Germinal center (tissue), 1 donor: ENCODE measurements at regions not wholly inside any gene's neighbourhood (a gene's known extent, or its start where the extent isn't known, plus 50 kb on each side); places are given as distances from the start of the nearest gene placed in this dataset.
"Not testable (repeated sequence)": the region's sequence is repeated elsewhere in the genome, so short reads cannot be mapped to it uniquely, and the experiment has no call there.

ENCODE experiments used
- DNase-seq: peaks from one replicate; pipeline ENCODE4 v3.0.0; 2012; ENCODE audit warnings: mixed read lengths, low spot score

DNA sequence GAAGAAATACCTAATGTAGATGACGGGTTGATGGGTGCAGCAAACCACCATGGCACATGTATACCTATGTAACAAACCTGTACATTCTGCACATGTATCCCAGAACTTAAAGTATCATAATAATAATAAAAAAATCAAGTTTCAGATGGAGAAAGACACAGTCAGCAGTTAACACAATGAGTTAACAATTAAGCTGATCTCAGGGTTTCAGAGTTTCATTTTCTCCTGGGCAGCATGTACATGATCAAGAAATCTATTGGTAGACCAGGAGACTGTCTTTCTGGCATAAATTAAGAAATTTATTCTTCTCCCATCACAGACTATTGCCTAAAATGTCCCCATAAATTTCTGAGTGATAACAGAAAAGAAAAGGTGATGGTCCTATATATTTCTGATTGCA, 155.3 kb downstream of the RAD51AP2 start:
- no peak for DNase-seq

DNA sequence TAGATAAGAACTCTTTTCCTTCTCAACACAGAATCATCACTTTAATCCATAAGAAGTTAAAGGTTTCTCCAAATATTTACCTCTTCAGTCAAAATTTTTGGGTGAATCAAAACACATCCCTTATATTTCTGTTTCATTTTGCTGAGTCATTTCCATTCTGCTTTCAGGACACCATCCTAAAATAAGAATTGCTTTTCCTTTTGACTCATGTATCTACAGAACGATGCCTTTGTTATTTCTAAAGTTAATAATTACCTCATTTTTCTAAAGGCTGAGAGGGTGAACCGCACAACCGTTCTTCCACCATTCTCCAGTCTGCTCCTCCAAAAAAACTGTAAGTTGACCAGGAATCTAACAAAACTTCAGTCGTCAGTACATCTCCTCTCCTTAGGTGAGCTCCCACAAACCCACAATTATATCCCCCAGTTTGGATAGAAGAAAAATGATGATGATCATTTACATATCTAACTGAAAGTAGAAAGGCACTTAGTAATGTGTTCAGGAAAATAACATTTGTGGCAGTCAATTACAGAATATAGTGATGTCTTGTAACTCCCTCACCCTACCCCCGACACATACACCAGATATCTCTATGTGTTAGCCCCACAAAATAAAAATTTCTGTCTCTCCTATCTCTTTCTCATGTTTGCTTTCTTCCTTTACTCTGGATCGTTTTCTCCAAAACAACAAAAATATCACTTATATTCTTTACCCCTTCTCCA, 162.5 kb downstream of the RAD51AP2 start:
- DNase-seq = no peak

DNA sequence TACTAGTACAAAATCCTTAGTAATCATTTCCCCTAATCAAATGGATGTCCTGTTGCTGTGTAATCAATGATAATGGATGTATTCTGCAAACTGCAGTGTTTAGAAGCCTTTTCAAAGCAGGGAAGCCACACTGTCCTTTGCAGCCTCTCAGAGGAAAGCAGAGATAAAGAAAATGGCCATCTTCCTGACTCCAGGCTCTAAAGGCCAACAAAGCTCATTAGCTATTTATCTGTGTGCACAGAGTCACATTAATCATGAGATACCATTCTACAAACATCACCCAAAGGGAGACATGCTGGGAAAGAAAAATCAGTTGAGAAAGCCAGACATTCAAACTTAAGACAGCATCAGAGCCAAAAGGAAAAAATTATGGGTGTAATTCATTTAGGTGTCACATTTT, 165.0 kb downstream of the RAD51AP2 start:
- no peak for DNase-seq

DNA sequence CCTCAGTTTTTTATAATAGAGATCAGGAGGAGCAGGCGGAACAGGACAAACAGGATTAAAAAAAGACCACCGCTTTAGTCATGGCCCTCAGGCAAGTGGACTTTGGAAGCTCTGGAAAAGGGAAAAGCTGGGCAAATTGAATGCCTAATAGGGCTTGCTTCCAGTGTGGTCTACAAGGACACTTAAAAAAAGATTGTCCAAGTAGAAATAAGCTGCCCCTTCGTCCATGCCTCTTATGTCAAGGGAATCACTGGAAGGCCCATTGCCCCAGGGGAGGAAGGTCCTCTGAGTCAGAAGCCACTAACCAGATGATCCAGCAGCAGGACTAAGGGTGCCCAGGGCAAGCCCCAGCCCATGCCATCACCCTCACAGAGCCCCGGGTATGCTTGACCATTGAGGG, 175.5 kb downstream of the RAD51AP2 start:
- not testable (repeated sequence) for DNase-seq

DNA sequence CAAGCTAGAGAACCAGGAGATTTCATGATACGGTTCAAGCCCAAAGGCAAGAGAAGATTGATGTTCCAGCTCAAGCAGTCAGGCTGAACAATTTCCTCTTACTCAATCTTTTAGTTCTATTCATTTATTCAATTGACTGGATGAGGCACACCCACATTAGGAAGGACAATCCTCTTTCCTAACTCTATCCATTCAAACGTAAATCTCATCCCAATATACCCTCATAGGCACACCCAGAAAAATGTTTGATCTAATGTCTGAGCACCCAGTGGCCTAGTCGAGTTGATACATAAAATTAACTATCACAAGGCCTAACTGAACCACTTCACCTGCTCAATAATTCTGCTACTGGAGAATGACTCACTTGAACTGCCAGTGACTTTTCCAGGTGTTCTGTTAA, 180.7 kb downstream of the RAD51AP2 start:
- no peak for DNase-seq

DNA sequence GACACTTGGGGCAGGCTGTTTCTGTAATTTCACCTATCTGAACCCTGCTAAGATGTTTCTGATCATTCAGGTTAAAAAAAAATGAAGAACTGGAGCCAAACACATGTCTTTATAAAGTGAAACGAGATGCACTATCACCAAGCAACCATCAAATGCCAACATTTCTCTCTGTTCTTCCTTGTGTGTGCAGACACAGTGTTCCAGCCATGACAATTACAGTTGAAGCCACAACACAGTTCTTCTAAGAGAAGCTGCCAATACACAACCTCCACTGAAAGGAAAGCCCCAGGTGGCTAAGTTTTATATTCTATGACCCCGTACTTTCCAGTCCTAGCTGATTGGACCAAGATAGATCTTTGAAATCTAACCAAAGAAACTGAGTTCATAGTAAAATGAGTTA, 181.8 kb downstream of the RAD51AP2 start:
- DNase-seq = no peak

DNA sequence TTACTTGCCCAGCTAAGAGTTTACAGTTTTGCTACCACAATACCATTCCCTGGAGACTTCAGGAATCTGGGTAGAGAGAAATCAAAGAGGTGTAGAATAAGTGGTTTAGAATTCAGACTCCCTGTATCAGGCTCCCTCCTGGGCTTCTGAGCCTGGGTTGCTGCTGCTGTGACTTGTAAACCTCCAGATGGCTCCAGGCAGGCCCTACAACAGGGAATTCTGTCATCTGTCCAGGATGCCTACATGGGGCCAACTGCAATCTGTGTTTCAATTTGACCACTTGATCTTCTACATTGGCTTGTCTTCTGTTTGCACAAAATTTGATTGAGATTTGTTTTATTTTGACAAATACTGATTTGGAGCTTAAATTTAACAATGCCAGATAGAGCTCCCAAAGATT, 183.9 kb downstream of the RAD51AP2 start:
- DNase-seq = no peak

DNA sequence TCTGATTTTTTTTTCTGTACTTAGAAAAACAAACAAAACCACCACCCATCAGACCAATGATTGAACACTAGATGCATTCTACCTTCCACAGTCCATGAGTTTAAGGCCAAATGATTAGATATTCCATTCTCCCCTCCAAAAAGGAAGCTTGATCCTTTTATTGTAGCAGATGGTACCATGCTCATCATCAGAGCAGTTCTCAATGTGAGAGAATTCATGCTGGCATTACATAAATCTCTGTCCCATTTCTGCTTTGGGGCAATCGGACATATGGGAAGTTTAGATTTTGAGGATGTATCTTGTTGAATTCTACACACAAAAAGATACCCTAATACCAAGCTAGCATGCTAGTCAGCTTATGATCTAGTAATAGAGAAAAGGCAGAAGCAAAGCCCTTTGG, 186.6 kb downstream of the RAD51AP2 start:
- no peak for DNase-seq

DNA sequence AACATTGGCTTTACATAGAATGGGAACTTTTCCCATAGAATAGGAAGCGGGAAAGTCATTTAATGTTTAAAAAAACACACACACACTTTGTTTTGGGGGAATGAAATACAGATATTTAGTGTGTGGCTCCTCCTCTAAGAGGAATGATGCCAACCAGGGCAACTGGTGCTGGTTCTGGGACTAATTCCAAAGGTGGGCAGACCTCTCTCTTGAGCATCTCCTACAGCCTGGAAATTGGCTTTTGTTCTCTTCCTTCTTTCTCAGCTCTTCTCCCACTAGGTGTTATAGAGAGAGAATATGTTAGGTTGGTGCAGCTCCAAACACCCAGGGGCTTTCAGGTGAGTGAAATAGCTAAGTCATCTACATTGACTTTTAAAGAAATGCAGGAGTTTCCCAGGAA, 190.1 kb downstream of the RAD51AP2 start:
- no peak for DNase-seq

DNA sequence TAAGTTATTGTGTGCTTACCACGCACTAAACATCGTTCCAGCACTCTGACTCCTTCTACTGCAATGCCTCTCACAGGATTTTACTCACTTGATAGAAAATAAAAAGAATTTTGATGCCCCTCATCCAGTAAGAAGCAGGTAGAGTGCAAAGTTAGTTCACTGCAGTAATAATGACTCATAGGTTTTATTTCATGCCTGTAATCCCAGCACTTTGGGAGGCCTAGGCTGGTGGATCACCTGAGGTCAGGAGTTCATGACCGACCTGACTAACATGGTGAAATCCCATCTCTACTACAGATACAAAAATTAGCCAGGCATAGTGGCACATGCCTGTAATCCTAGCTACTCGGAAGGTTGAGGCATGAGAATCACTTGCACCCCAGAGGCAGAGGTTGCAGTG, 190.6 kb downstream of the RAD51AP2 start:
- DNase-seq = no peak

DNA sequence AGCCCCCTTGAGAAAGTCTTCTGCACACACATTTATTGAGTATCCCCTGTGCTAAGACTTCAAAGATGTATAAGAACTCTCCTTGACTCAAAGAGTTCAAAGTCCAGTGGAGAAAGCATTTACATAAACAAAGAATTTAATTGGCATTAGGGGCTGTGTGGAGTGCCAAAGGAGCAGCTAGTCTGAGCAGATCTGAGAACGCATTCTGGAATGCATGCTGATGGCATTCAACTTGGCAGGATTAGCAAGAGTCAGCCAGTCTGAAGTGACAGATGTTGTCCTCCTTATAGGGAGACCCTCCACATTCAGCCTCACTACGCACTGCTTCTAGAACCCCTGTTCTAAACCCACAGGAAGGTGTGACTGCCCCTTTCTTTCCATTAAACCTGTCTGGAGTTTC, 191.5 kb downstream of the RAD51AP2 start:
- DNase-seq = no peak

DNA sequence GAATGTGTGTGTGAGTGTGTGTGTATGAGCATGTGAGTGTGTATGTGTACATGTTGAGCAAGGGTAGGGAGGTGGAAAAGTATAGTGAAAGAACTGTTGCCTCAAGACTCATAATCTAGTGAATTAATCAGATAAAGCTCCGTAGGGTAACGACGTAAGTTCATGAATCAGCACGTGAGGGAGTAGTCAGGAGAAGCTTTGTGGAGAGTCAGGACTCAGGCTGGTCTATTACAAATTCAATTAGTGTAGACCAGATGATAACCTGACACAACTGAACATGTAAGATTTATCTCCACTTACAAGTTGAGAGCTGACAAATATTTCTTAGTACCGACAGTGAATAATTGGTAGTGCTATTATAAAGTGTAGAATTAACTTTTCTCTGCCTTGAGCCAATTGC, 194.5 kb downstream of the RAD51AP2 start:
- DNase-seq = no peak

DNA sequence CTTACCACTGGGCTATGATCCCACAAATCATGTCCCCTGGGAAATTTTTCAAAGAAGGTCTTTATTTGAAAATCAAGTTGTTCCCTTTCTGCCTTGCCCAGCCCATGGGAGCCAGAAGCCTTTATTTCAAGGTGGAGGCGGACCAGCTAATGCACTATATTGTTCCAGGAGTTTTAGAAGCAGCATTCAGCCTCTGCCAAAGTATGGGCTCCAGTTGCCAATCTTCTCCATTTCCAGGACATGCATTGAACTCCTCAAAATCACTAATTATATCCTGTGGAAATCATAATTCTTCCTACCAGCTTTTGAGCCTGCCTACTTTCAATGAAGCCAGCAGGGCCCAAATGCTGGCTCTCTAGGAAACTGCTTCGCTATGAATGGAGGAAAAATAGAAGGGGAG, 195.8 kb downstream of the RAD51AP2 start:
- DNase-seq = no peak

DNA sequence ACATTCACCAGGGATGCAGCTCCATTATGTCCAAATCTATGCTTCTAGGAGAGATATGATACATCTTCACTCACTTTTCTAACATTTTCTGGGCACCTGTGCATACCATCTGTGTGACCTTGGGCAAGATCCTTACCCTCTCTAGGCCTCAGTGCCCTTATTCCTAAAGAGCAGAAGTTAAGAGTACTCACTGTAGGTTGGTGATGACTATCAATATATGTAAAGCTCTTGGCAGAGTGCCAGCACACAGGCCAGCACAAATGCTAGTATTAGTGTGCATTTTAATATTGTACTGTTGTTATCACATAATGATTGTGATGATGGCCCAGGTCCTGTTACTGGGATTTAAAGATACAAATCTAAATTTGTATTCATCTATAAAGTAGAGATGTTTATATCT, 199.2 kb downstream of the RAD51AP2 start:
- DNase-seq = no peak

DNA sequence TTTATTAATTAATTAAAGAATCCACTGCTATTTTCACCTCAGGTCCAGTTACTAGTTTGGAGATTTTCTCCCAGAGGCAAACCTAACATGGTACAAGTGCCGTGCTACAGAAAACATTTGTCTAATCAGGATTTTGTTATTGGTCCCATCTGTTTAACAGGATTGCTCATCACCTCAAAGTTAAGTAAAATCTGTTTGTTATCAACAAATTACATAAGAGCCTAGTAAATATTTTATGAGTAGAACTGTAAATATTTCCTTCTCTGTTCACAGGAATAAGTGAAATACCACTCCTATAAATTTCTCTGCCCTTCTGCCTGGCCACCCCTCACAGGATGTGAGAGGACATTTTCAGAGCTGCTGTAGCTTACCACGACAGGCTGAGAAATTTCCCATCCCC, 200.2 kb downstream of the RAD51AP2 start:
- DNase-seq = no peak

DNA sequence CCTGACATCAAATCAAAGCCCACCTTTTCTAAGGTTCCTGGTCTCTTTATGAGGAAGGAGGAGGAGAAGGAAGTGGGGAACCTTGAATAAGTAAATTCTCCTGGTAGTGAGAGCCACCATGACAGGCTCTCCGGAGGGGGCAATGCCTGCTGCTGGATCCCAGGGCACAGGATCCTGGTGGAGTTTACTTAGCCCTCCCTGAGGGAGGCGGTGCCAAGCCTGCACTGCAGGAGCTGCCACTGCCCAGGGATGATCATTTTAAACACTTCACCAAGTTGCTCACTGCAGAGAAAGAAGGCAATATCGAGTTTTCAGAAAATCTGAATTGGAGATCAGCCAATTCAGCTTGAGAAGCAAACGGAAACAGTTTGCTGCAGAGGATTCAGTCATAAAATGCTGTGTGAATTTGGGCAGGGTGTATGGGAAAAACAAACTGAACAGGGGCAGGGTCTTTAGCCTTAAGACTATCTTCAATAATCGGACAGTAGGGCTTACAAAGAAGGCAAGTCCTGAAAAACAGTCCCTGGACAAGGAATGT, 200.7 kb downstream of the RAD51AP2 start:
- DNase-seq = no peak

DNA sequence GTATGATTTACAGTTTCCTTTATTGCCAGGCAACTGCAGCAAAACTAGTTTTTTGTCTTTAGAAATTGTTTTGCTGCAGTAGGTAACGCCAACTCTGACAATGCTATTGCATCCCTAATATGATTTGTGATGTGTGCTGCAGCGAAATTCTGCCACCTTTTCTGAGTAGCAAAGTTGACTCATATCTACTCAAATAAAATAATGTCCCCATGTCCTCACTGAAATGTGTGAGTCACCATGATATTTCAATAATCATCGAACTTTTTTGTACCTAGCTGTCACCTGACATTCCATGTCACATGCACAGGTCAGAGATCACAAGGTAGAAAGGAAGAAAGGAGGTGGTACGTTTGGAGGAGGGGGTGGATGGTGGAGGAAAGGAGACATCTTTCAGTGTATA, 205.0 kb downstream of the RAD51AP2 start:
- no peak for DNase-seq

DNA sequence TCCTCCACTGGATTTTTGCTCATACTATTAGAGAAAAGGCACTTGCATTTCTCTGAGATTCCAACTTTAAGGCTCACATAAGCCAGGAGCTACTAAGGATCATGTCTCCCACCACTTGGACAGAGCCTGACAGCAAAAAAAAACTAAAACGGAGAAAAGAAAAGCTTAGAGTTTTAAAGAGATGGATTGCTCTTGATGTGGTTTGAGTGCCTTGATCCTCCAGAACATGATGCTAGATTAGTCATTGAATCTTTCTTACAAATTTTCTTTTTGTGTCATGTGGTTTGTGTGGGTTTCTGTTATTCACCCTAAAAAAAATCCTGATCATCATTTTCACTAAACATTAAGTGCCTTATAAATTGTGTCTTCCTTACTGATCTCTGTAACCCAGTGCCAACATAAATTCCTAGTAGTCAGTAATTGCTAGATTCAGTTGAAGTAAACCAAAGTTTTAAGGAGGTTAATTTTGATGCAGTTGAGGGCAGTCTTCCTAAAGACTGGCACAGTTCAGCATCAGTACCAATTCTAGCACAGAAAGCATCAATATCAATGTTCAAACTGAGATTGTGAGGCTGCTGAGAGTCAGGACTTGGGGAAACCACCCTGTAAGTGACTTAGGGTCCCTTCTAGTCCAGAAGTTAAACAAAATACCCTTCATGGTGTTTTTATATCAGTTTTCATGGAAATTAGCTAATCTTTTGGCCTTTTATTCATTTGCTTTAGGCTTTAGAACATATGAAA, 206.3 kb downstream of the RAD51AP2 start:
- DNase-seq = no peak

DNA sequence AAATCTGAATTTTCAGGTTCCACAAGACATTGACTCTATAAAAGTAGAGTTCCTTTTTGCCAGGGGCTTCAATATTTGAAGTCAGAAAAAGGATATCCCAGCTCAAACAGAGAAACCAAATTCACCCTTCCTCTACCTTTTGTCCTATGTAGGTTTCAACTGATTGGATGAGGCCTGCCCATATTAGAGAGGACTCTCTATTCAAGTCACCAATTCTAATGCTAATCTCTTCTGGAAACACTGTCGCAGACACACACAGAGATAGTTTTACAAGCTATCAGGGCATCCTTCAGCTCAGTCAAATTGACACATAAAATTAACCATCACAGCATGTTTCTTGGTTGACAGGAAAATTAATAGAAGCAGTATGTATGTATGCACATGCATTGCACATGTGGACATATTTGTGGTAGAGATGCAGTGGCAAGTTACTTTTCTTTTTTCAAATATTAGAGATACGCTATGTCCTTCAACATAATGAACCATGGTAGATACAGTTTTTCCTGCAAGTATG, 207.1 kb downstream of the RAD51AP2 start:
- DNase-seq = no peak

DNA sequence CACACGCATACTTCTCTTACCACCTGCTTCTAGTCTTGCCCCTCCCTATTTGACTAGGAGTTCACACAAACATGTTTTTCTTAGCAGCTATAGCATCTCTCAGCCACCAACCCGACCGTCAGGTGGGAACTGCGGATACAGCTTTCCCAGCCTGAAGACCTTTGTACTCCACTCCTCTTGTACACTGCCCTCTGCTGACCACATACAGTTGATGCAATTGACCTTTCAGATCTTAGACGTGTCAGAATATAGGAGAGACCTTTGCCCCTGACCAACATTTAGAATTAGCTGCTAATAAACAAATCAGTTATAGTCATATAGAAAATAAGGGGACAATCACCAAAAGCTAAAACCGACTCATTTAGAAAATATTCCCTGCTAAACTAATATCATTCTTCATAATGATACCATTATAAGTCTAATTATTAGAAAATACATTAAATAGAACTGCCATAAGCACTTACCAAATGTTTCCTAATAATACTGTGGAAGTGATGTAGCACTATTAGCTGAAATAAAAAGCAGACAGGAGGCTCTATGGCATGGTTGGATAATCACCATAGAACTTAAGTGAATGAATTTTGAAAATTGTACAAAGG, 208.4 kb downstream of the RAD51AP2 start:
- peak; percentile 44 for DNase-seq

DNA sequence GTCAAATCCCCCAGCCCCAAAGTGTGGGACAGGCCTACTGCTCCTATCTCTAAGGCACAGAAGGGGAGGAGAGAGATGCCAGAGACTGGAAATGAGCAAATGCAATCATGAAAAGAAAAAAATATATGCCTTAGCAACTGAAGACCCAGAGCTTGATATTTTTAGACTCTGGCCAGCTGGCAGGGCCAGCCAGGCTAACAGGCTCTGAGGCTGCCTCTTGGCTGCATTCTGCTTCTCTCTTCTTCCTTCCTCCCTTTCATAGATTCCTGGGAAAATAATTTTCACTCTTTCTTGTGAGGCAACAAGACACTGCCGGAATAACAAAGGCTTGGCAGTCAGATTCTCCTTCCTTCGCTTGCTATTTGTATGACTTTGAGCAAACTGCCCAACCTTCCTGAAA, 209.1 kb downstream of the RAD51AP2 start:
- DNase-seq = no peak

DNA sequence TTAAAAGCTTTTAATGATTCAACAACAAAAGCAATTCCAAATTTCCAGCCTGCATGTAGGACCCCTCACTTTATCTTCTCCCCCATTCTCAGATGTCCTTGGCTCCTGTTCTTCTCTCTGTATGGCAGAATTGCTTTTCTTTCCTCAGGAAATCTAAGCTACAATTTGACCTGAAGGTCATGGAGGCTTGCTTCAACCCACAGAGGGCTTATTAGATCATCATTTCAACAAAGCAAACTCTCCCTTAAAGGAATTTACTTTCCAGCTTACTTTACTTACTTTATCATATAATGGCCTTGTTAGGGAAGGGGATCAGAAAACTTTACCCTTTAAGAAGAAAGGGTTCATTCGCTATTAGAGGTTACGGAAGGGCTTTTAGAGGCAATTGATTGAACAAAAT, 211.5 kb downstream of the RAD51AP2 start:
- no peak for DNase-seq

DNA sequence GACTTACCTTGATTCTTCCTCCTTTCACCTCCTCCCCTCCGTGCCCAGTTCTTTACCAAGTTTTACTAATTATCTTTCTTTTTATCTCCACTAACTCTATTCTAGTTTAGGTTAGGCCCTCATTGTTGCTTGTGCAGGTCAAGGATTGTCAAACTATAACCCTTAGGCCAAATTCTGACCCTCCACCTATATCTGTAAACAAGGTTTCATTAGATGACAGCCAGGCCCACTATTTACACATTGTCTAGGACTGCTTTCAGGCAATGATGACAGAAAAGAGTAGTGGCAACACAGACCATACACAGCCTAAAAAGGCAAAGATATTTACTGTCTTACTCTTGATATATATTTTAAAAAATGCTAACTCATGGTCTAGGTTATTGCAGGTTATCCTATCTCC, 212.0 kb downstream of the RAD51AP2 start:
- DNase-seq = no peak
